PC-9 (cell line): ENCODE measurements at regions not wholly inside any gene's neighbourhood (a gene's known extent, or its start where the extent isn't known, plus 50 kb on each side); places are given as distances from the start of the nearest gene placed in this dataset.

Experiments
- BruUV-seq: library from RNA; stranded (reverse); fragments of 400-500 nt; replicated peaks from 2 replicates; lab custom pipeline; 2021; lab: Mats Ljungman, UMichigan
- CTCF ChIA-PET: fragments of 300-600 bp; sonication (Branson Sonifier 250); formaldehyde crosslinking; loops from one replicate; lab custom pipeline; 2022; ENCODE audit warnings: antibody characterized with exemption; lab: Charles Lee
- POLR2A ChIA-PET: fragments of 300-600 bp; sonication (Branson Sonifier 250); formaldehyde crosslinking; loops from one replicate; lab custom pipeline; 2022; ENCODE audit warnings: antibody characterized with exemption; ENCODE audit not compliant: unreplicated experiment; lab: Charles Lee
- DNase-seq, 2 experiments: peaks; one replicate each; pipeline versions ENCODE4 v3.0.0 to v3.0.0-alpha.2; 2015 to 2022; ENCODE audit warnings: mixed read lengths in 1 of 2
- H2AFZ ChIP-seq: fragments of 200-600 bp; sonication (generic); 2 replicates; pipeline ENCODE4 v1.8.1; 2017; ENCODE audit warnings: antibody characterized with exemption
- H3F3A ChIP-seq: fragments of 200-600 bp; sonication (generic); 2 replicates; pipeline ENCODE4 v1.8.1; 2017; ENCODE audit warnings: antibody characterized with exemption, mild to moderate bottlenecking, low read depth; ENCODE audit not compliant: insufficient read depth
- H3K27ac ChIP-seq: fragments of 200-600 bp; sonication (generic); 2 replicates; pipeline ENCODE4 v1.6.1; 2016; ENCODE audit warnings: mixed run types
- H3K27me3 ChIP-seq: fragments of 200-600 bp; sonication (generic); 2 replicates; pipeline ENCODE4 v1.6.1; 2016; ENCODE audit warnings: low read depth, mixed run types; ENCODE audit not compliant: insufficient read depth
- H3K36me3 ChIP-seq: fragments of 200-600 bp; sonication (generic); 2 replicates; pipeline ENCODE4 v1.6.1; 2016; ENCODE audit warnings: low read depth, mixed run types
- H3K4me1 ChIP-seq: fragments of 200-600 bp; sonication (generic); replicated peaks from 2 replicates; pipeline ENCODE4 v1.6.1; 2016; ENCODE audit warnings: mixed run types; ENCODE audit not compliant: insufficient read depth
- H3K4me2 ChIP-seq: fragments of 200-600 bp; sonication (generic); 2 replicates; pipeline ENCODE4 v1.6.1; 2017; ENCODE audit warnings: mixed run types
- H3K4me3 ChIP-seq: fragments of 200-600 bp; sonication (generic); 2 replicates; pipeline ENCODE4 v1.6.1; 2016; ENCODE audit warnings: mixed run types
- H3K79me2 ChIP-seq: fragments of 200-600 bp; sonication (generic); 2 replicates; pipeline ENCODE4 v1.6.1; 2017; ENCODE audit warnings: low read depth, mixed run types
- H3K9me2 ChIP-seq: fragments of 200-600 bp; sonication (generic); 2 replicates; pipeline ENCODE4 v1.8.1; 2017; ENCODE audit warnings: mild to moderate bottlenecking; ENCODE audit not compliant: insufficient read depth
- H3K9me3 ChIP-seq: fragments of 200-600 bp; sonication (generic); 2 replicates; pipeline ENCODE4 v1.8.1; 2016; ENCODE audit warnings: low read depth; ENCODE audit not compliant: insufficient read depth
- H4K20me1 ChIP-seq: fragments of 200-600 bp; sonication (generic); 2 replicates; pipeline ENCODE4 v1.8.1; 2017; ENCODE audit not compliant: insufficient read depth
- EZH2 ChIP-seq: fragments of 200-600 bp; sonication (generic); IDR thresholded peaks from 2 replicates; pipeline ENCODE4 v1.8.0; 2017; ENCODE audit warnings: antibody characterized with exemption, low read depth
- intact Hi-C: fragments of 100-400 bp; cut with micrococcal nuclease; formaldehyde crosslinking; loops from one replicate; pipeline ENCODE4 v1.10.0; 2022; ENCODE audit not compliant: unreplicated experiment
- TF ChIP-seq, protein P1 (sequence below): fragments of 200-600 bp; sonication (generic); conservative IDR thresholded peaks from 2 replicates; pipeline ENCODE4 v1.6.1; 2017; ENCODE audit warnings: mixed run types, antibody characterized with exemption, mild to moderate bottlenecking, moderate library complexity

DNA sequence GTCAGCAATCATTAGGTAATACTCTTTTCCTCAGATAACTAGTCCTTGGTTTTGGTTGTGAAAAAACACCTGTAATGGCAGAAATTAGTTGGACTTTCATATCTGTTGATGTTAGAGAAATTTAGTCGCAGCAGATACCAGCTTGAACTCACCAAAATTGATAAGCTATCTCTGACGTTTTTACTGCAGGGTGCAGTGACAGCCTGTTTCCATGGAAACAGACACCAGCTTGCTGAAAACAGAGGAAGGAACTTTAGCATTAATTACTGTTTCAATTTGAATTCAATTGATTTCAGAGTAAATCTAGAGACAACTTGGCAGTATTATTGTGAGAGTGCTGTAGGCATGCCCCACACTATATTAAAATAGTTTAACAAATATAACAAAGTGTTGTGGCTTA lies 246.5 kb downstream of the PPP1R2C start:
- no peak overlapping the region for H2AFZ ChIP-seq
- H3K79me2 ChIP-seq = no peaks in the 10 kb centered on the region
- H3K9me3 ChIP-seq = no peaks in the 10 kb centered on the region
- H4K20me1 ChIP-seq = no peaks in the 10 kb centered on the region
- DNase-seq = no peak
- POLR2A ChIA-PET = no interaction called here
- CTCF ChIA-PET = no interaction called here
- no peak overlapping the region for H3K27ac ChIP-seq
- H3K27me3 ChIP-seq = no peaks in the 10 kb centered on the region
- no TSS peak for BruUV-seq
- no peak overlapping the region for H3K4me3 ChIP-seq
- H3K4me1 ChIP-seq = no peaks in the 10 kb centered on the region
- intact Hi-C loops = no loop called here
- no peaks in the 10 kb centered on the region for H3F3A ChIP-seq
- H3K36me3 ChIP-seq = no peaks in the 10 kb centered on the region
- no peak overlapping the region for H3K4me2 ChIP-seq
- TF ChIP-seq, protein P1, sequence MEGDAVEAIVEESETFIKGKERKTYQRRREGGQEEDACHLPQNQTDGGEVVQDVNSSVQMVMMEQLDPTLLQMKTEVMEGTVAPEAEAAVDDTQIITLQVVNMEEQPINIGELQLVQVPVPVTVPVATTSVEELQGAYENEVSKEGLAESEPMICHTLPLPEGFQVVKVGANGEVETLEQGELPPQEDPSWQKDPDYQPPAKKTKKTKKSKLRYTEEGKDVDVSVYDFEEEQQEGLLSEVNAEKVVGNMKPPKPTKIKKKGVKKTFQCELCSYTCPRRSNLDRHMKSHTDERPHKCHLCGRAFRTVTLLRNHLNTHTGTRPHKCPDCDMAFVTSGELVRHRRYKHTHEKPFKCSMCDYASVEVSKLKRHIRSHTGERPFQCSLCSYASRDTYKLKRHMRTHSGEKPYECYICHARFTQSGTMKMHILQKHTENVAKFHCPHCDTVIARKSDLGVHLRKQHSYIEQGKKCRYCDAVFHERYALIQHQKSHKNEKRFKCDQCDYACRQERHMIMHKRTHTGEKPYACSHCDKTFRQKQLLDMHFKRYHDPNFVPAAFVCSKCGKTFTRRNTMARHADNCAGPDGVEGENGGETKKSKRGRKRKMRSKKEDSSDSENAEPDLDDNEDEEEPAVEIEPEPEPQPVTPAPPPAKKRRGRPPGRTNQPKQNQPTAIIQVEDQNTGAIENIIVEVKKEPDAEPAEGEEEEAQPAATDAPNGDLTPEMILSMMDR = no peak
- TF ChIP-seq EZH2 = no peak
- no peaks in the 10 kb centered on the region for H3K9me2 ChIP-seq

DNA sequence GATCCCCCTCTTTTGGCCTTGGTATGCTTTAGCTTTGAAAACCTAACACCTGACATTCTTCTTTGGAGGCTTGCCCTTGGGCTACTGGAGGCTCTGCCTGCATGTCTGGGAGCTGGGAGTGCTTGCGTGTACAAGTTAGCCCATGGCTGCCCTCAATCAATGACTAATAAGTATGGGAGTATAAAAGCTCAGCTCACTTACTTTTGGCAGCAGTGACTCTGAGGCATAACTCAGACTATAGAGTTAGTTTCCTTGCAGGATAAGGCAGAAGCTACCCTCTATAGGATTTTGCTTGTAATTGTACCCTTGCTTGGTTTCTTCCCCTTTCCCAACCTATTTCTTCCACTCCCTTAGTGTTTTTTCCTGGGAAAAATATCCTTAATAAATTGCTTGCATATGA lies 247.9 kb downstream of the PPP1R2C start:
- intact Hi-C loops = no loop called here

DNA sequence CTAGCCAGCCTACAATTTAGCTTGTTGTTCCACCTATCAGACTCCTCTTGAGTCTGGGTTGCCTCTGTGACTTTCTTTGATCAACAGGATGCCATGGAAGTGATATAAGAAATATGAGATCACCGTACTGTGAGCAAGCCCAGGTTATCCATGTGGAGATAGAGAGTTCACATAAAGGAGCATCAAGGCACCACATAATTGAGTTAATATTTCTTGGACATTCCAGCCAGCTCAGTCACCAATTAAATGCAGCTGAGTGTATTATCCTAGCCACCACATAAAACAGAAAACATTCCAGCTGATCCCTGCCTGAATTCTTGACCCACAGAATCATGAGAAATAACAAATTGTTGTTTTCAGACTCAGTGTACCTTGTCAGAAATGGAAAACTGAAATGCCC lies 253.6 kb downstream of the PPP1R2C start:
- BruUV-seq = no TSS peak
- H3K79me2 ChIP-seq = no peaks in the 10 kb centered on the region
- H3K4me1 ChIP-seq = no peaks in the 10 kb centered on the region
- ChIA-PET POLR2A (no interaction called here), CTCF (no interaction called here)
- no peak overlapping the region for H3K4me2 ChIP-seq
- no peaks in the 10 kb centered on the region for H4K20me1 ChIP-seq
- no peaks in the 10 kb centered on the region for H3K36me3 ChIP-seq
- no peaks in the 10 kb centered on the region for H3K9me3 ChIP-seq
- DNase-seq = no peak
- H2AFZ ChIP-seq = no peak overlapping the region
- H3K27ac ChIP-seq = no peak overlapping the region
- no peaks in the 10 kb centered on the region for H3K27me3 ChIP-seq
- intact Hi-C loops = no loop called here
- H3K9me2 ChIP-seq = no peaks in the 10 kb centered on the region
- H3K4me3 ChIP-seq = no peak overlapping the region
- no peak for TF ChIP-seq EZH2
- TF ChIP-seq, protein P1 = no peak
- no peaks in the 10 kb centered on the region for H3F3A ChIP-seq

More for the DNA sequence above, 247.9 kb downstream of the PPP1R2C start:
- Histone ChIP-seq H3K79me2 (no peaks in the 10 kb centered on the region), H3F3A (no peaks in the 10 kb centered on the region), H4K20me1 (no peaks in the 10 kb centered on the region), H3K9me3 (no peaks in the 10 kb centered on the region), H3K27ac (no peak overlapping the region), H3K4me2 (no peak overlapping the region), H3K4me3 (no peak overlapping the region), H3K9me2 (no peaks in the 10 kb centered on the region), H3K4me1 (no peaks in the 10 kb centered on the region), H2AFZ (no peak overlapping the region), H3K36me3 (no peaks in the 10 kb centered on the region), H3K27me3 (no peaks in the 10 kb centered on the region)
- TF ChIP-seq, protein P1 = no peak
- no peak for TF ChIP-seq EZH2
- DNase-seq = no peak
- POLR2A ChIA-PET = no interaction called here
- no TSS peak for BruUV-seq
- CTCF ChIA-PET = no interaction called here
